Panc1 (cell line): ENCODE measurements at regions not wholly inside any gene's neighbourhood (a gene's known extent, or its start where the extent isn't known, plus 50 kb on each side); places are given as distances from the start of the nearest gene placed in this dataset.

Source experiments
- ATAC-seq: fragments of 200-7000 bp; cut with Tn5 transposase; 2 replicates; pipeline ENCODE4 v1.9.1; 2020; ENCODE audit warnings: mild to moderate bottlenecking, moderate library complexity
- BruUV-seq: library from RNA; stranded (reverse); fragments of 400-500 nt; replicated peaks from 2 replicates; lab custom pipeline; 2021; lab: Mats Ljungman, UMichigan
- CTCF ChIA-PET: fragments of 300-600 bp; sonication (Branson Sonifier 250); formaldehyde crosslinking; loops from one replicate; lab custom pipeline; 2022; ENCODE audit warnings: antibody characterized with exemption; lab: Charles Lee
- POLR2A ChIA-PET: fragments of 300-600 bp; sonication (Branson Sonifier 250); formaldehyde crosslinking; loops from one replicate; lab custom pipeline; 2022; ENCODE audit warnings: antibody characterized with exemption; lab: Charles Lee
- DNase-seq: peaks from one replicate; pipeline ENCODE4 v3.0.0-alpha.2; 2010; ENCODE audit warnings: low read depth, low spot score
- H3K27ac ChIP-seq: 2 replicates; pipeline ENCODE4 v1.5.1; 2011; ENCODE audit warnings: mild to moderate bottlenecking, low read length, inconsistent platforms
- H3K27me3 ChIP-seq: fragments of 200-500 bp; sonication (Bioruptor generic); 2 replicates; pipeline ENCODE4 v1.6.0; 2014; ENCODE audit warnings: low read length, inconsistent platforms; ENCODE audit not compliant: control insufficient read depth, insufficient read depth
- H3K36me3 ChIP-seq: fragments of 200-500 bp; sonication (Bioruptor generic); 2 replicates; pipeline ENCODE4 v1.5.1; 2014; ENCODE audit warnings: inconsistent platforms, mild to moderate bottlenecking, low read length, moderate library complexity; ENCODE audit not compliant: control insufficient read depth, insufficient read depth
- H3K4me1 ChIP-seq: 2 replicates; pipeline ENCODE4 v1.5.1; 2011; ENCODE audit warnings: inconsistent platforms, mild to moderate bottlenecking, low read length, moderate library complexity; ENCODE audit not compliant: control insufficient read depth, insufficient read depth
- H3K4me3 ChIP-seq, 2 experiments: 2 replicates each; pipeline ENCODE4 v1.5.1; 2011 to 2012; ENCODE audit warnings: low read depth in 2 of 2, low read length in 2 of 2, mild to moderate bottlenecking in 2 of 2, inconsistent platforms in 1 of 2, moderate library complexity in 1 of 2
- H3K9me3 ChIP-seq: fragments of 200-500 bp; sonication (Bioruptor generic); 2 replicates; pipeline ENCODE4 v1.5.1; 2014; ENCODE audit warnings: low read depth, mild to moderate bottlenecking, inconsistent platforms, low read length, moderate library complexity; ENCODE audit not compliant: control insufficient read depth, insufficient read depth
- POLR2AphosphoS5 ChIP-seq: IDR thresholded peaks from 2 replicates; pipeline ENCODE4 v1.6.1; 2012; ENCODE audit warnings: mild to moderate bottlenecking, low read depth, low read length, moderate library complexity
- REST ChIP-seq, 2 experiments: IDR thresholded peaks; 2 replicates each; pipeline ENCODE4 v1.6.1; 2011 to 2012; ENCODE audit warnings: low read depth in 2 of 2, control low read depth in 1 of 2, low read length in 1 of 2, mild to moderate bottlenecking in 1 of 2, moderate library complexity in 1 of 2; ENCODE audit not compliant: insufficient read depth in 1 of 2
- SIN3A ChIP-seq: IDR thresholded peaks from 2 replicates; pipeline ENCODE4 v1.6.1; 2012; ENCODE audit warnings: low read depth, mild to moderate bottlenecking, low read length, moderate library complexity, borderline replicate concordance; ENCODE audit not compliant: insufficient read depth
- TCF7L2 ChIP-seq: IDR thresholded peaks from 2 replicates; pipeline ENCODE4 v1.6.1; 2011; ENCODE audit warnings: mild to moderate bottlenecking, low read depth, low read length, inconsistent platforms
- in situ Hi-C: cut with HindIII; loops from 2 replicates; pipeline ENCODE4 v1.10.0; 2016; ENCODE audit warnings: low sequenced_read_pairs, low pct_unique_long_range_greater_than_20kb
- intact Hi-C: fragments of 100-400 bp; cut with micrococcal nuclease; formaldehyde crosslinking; loops from one replicate; pipeline ENCODE4 v1.10.0; 2022; ENCODE audit not compliant: unreplicated experiment
- TF ChIP-seq, protein P1 (sequence below): fragments of 450-650 bp; IDR thresholded peaks from 2 replicates; pipeline ENCODE4 v1.5.1; 2017; ENCODE audit warnings: mild to moderate bottlenecking

- H3K36me3 ChIP-seq, result no peaks in the 10 kb centered on the region
- no TSS peak for BruUV-seq
- no peak overlapping the region for H3K4me3 ChIP-seq
- no peaks in the 10 kb centered on the region for H3K27me3 ChIP-seq
- POLR2A ChIA-PET, result no interaction called here
- CTCF ChIA-PET, result no interaction called here
- H3K4me1 ChIP-seq, result no peaks in the 10 kb centered on the region
- in situ Hi-C loops (no loop called here), intact Hi-C loops (no loop called here)
- TF ChIP-seq, protein P1, sequence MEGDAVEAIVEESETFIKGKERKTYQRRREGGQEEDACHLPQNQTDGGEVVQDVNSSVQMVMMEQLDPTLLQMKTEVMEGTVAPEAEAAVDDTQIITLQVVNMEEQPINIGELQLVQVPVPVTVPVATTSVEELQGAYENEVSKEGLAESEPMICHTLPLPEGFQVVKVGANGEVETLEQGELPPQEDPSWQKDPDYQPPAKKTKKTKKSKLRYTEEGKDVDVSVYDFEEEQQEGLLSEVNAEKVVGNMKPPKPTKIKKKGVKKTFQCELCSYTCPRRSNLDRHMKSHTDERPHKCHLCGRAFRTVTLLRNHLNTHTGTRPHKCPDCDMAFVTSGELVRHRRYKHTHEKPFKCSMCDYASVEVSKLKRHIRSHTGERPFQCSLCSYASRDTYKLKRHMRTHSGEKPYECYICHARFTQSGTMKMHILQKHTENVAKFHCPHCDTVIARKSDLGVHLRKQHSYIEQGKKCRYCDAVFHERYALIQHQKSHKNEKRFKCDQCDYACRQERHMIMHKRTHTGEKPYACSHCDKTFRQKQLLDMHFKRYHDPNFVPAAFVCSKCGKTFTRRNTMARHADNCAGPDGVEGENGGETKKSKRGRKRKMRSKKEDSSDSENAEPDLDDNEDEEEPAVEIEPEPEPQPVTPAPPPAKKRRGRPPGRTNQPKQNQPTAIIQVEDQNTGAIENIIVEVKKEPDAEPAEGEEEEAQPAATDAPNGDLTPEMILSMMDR, result no peak
- TF ChIP-seq SIN3A (no peak), REST (IDR thresholded peaks at IDR 0.05; ENCODE audit: insufficient read depth in 1 of 2, low read depth in 2 of 2, low read length in 1 of 2) (no peak), POLR2AphosphoS5 (no peak), TCF7L2 (no peak)
- ATAC-seq (no peak), DNase-seq (no peak)
- H3K27ac ChIP-seq, result no peak overlapping the region
- no peaks in the 10 kb centered on the region for H3K9me3 ChIP-seq
Observed at GRCh38 chr1:72648465-72648864, 366.1 kb upstream of the NEGR1 start.

DNA sequence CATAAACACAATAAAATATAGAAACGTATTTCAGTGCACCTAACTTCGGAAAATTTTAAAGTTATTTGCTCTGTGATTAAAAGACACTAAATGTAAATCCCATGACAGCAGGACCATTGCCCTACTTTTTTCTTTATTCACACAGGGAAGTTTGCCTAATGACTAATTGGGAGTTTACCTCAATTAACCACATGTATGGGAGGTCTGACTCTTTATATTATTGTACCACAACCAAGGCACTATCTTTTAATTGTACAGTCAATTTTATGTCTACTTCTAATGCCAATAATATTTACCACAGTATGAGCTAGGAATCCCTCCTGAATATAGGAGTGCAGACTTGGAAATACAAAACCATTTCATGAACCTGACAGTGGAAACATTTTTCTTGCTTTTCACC lies 360.8 kb upstream of the NEGR1 start:
- in situ Hi-C loops, result no loop called here
- no peaks in the 10 kb centered on the region for H3K9me3 ChIP-seq
- no peaks in the 10 kb centered on the region for H3K4me1 ChIP-seq
- ATAC-seq (no peak), DNase-seq (no peak)
- no peak for TF ChIP-seq REST (IDR thresholded peaks at IDR 0.05; ENCODE audit: insufficient read depth in 1 of 2, low read depth in 2 of 2, low read length in 1 of 2)
- no peak for TF ChIP-seq SIN3A
- no peak for TF ChIP-seq POLR2AphosphoS5
- TF ChIP-seq TCF7L2, result no peak
- no peak overlapping the region for H3K27ac ChIP-seq
- BruUV-seq, result no TSS peak
- H3K4me3 ChIP-seq, result no peak overlapping the region
- no peaks in the 10 kb centered on the region for H3K36me3 ChIP-seq
- intact Hi-C loops, result no loop called here
- no peaks in the 10 kb centered on the region for H3K27me3 ChIP-seq
- CTCF ChIA-PET, result no interaction called here
- POLR2A ChIA-PET, result no interaction called here
